ENCODE measurements at regions not wholly inside any gene's neighbourhood (a gene's known extent, or its start where the extent isn't known, plus 50 kb on each side); places are given as distances from the start of the nearest gene placed in this dataset.
"Not testable (repeated sequence)": the region's sequence is repeated elsewhere in the genome, so short reads cannot be mapped to it uniquely, and the experiment has no call there.

- not testable (repeated sequence) for DNase-seq (ENCODE audit: low read depth)
Observed at GRCh38 chr21:28281357-28281756, 711.3 kb downstream of the LTN1 start.

- DNase-seq (ENCODE audit: low read depth): no peak
Observed at GRCh38 chr21:28280611-28281010, 712.1 kb downstream of the LTN1 start.

GRCh38 chr21:28277324-28277723, 715.4 kb downstream of the LTN1 start:
- DNase-seq (ENCODE audit: low read depth): no peak

- DNase-seq (ENCODE audit: low read depth): no peak
Observed at GRCh38 chr21:28272272-28272992, 720.2 kb downstream of the LTN1 start.

- DNase-seq (ENCODE audit: low read depth): no peak
Observed at GRCh38 chr21:28269173-28269572, 723.5 kb downstream of the LTN1 start.

- no peak for DNase-seq (ENCODE audit: low read depth)
Observed at GRCh38 chr21:28268685-28269084, 724.0 kb downstream of the LTN1 start.

- no peak for DNase-seq (ENCODE audit: low read depth)
Observed at GRCh38 chr21:28267449-28267848, 725.2 kb downstream of the LTN1 start.

- DNase-seq (ENCODE audit: low read depth): no peak
Observed at GRCh38 chr21:28266061-28266460, 726.6 kb downstream of the LTN1 start.

GRCh38 chr21:28263974-28264373, 728.7 kb downstream of the LTN1 start:
- DNase-seq (ENCODE audit: low read depth): no peak

GRCh38 chr21:28261298-28261697, 731.4 kb downstream of the LTN1 start:
- no peak for DNase-seq (ENCODE audit: low read depth)

GRCh38 chr21:28257276-28257675, 735.4 kb downstream of the LTN1 start:
- no peak for DNase-seq (ENCODE audit: low read depth)

- no peak for DNase-seq (ENCODE audit: low read depth)
Observed at GRCh38 chr21:28256837-28257236, 735.8 kb downstream of the LTN1 start.

GRCh38 chr21:28256420-28256831, 736.3 kb downstream of the LTN1 start:
- DNase-seq (ENCODE audit: low read depth): no peak

GRCh38 chr21:28253961-28254360, 738.7 kb downstream of the LTN1 start:
- no peak for DNase-seq (ENCODE audit: low read depth)

- no peak for DNase-seq (ENCODE audit: low read depth)
Observed at GRCh38 chr21:28253338-28253737, 739.3 kb downstream of the LTN1 start.

GRCh38 chr21:28252928-28253327, 739.7 kb downstream of the LTN1 start:
- no peak for DNase-seq (ENCODE audit: low read depth)

- no peak for DNase-seq (ENCODE audit: low read depth)
Observed at GRCh38 chr21:28250946-28251345, 741.7 kb downstream of the LTN1 start.

GRCh38 chr21:28247454-28248020, 745.1 kb downstream of the LTN1 start:
- DNase-seq (ENCODE audit: low read depth): no peak

- DNase-seq (ENCODE audit: low read depth): no peak
Observed at GRCh38 chr21:28240586-28240985, 752.1 kb downstream of the LTN1 start.

GRCh38 chr21:28239340-28239739, 753.3 kb downstream of the LTN1 start:
- no peak for DNase-seq (ENCODE audit: low read depth)

- DNase-seq (ENCODE audit: low read depth): no peak
Observed at GRCh38 chr21:28237661-28238060, 755.0 kb downstream of the LTN1 start.

- DNase-seq (ENCODE audit: low read depth): no peak
Observed at GRCh38 chr21:28235169-28235895, 757.3 kb downstream of the LTN1 start.

GRCh38 chr21:28234326-28234725, 758.4 kb downstream of the LTN1 start:
- no peak for DNase-seq (ENCODE audit: low read depth)
